Astrocyte of the spinal cord (primary cell): ENCODE measurements at regions not wholly inside any gene's neighbourhood (a gene's known extent, or its start where the extent isn't known, plus 50 kb on each side); places are given as distances from the start of the nearest gene placed in this dataset.

Source experiments
- DNase-seq: peaks from one replicate; pipeline ENCODE4 v3.0.0; 2011; ENCODE audit warnings: low read depth, low spot score
- H3K4me3 ChIP-seq: 2 replicates; pipeline ENCODE4 v1.5.1; 2011; ENCODE audit warnings: low read depth, mild to moderate bottlenecking, low read length, moderate library complexity
- CTCF ChIP-seq: IDR thresholded peaks from 2 replicates; pipeline ENCODE4 v1.5.1; 2012; ENCODE audit warnings: low read depth, mild to moderate bottlenecking, low read length, inconsistent platforms
- in situ Hi-C: cut with HindIII; loops from 2 replicates; pipeline ENCODE4 v1.10.0; 2017; ENCODE audit warnings: low sequenced_read_pairs

- no peak for DNase-seq
- TF ChIP-seq CTCF = no peak
- in situ Hi-C loops = no loop called here
- H3K4me3 ChIP-seq = no peak overlapping the region
Observed at GRCh38 chr2:7430421-7430868, 513.2 kb downstream of the RNF144A start.

- peak overlapping the region; percentile 15 for H3K4me3 ChIP-seq
- in situ Hi-C loops = no loop called here
- no peak for TF ChIP-seq CTCF
- peak; percentile 5 for DNase-seq
Observed at GRCh38 chr2:7430869-7431641, 513.8 kb downstream of the RNF144A start.

GRCh38 chr2:7432436-7432835 is 515.2 kb downstream of the RNF144A start:
- TF ChIP-seq CTCF = no peak
- DNase-seq = no peak
- in situ Hi-C loops = no loop called here
- no peak overlapping the region for H3K4me3 ChIP-seq

GRCh38 chr2:7436096-7436906 is 519.1 kb downstream of the RNF144A start:
- TF ChIP-seq CTCF = no peak
- in situ Hi-C loops = no loop called here
- no peak for DNase-seq
- no peak overlapping the region for H3K4me3 ChIP-seq

- DNase-seq = no peak
- H3K4me3 ChIP-seq = no peak overlapping the region
- in situ Hi-C loops = no loop called here
- no peak for TF ChIP-seq CTCF
Observed at GRCh38 chr2:7437141-7437540, 519.9 kb downstream of the RNF144A start.

GRCh38 chr2:7437716-7438632 is 520.8 kb downstream of the RNF144A start:
- no peak for TF ChIP-seq CTCF
- H3K4me3 ChIP-seq = no peak overlapping the region
- in situ Hi-C loops = no loop called here
- no peak for DNase-seq
